ACC112 (cell line): ENCODE measurements at regions not wholly inside any gene's neighbourhood (a gene's known extent, or its start where the extent isn't known, plus 50 kb on each side); places are given as distances from the start of the nearest gene placed in this dataset.

Experiments
- H2AFZ ChIP-seq: fragments of 200-600 bp; sonication (generic); one replicate; pipeline ENCODE4 v1.6.0; 2017; ENCODE audit warnings: antibody characterized with exemption, low read length; ENCODE audit not compliant: unreplicated experiment
- H3K27ac ChIP-seq: fragments of 200-600 bp; sonication (generic); 2 replicates; pipeline ENCODE4 v1.5.1; 2014; ENCODE audit warnings: low read depth, mild to moderate bottlenecking, antibody characterized with exemption, low read length, moderate library complexity
- H3K27me3 ChIP-seq: fragments of 200-600 bp; sonication (generic); 2 replicates; pipeline ENCODE4 v1.6.1; 2014; ENCODE audit warnings: mild to moderate bottlenecking, antibody characterized with exemption, low read length, moderate library complexity, mixed read lengths; ENCODE audit not compliant: insufficient read depth
- H3K36me3 ChIP-seq: fragments of 200-600 bp; sonication (generic); 2 replicates; pipeline ENCODE4 v1.6.1; 2016; ENCODE audit warnings: mild to moderate bottlenecking, antibody characterized with exemption, low read length, moderate library complexity, mixed read lengths; ENCODE audit not compliant: insufficient read depth
- H3K4me1 ChIP-seq: fragments of 200-600 bp; sonication (generic); one replicate; pipeline ENCODE4 v1.6.1; 2016; ENCODE audit warnings: low read length, mixed read lengths; ENCODE audit not compliant: insufficient read depth, unreplicated experiment, control insufficient read depth
- H3K4me3 ChIP-seq: fragments of 200-600 bp; sonication (generic); 2 replicates; pipeline ENCODE4 v1.5.1; 2014; ENCODE audit warnings: mild to moderate bottlenecking, low read depth, low read length
- H3K79me2 ChIP-seq: fragments of 200-600 bp; sonication (generic); one replicate; pipeline ENCODE4 v1.6.0; 2016; ENCODE audit warnings: low read length; ENCODE audit not compliant: control insufficient read depth, unreplicated experiment, insufficient read depth

DNA sequence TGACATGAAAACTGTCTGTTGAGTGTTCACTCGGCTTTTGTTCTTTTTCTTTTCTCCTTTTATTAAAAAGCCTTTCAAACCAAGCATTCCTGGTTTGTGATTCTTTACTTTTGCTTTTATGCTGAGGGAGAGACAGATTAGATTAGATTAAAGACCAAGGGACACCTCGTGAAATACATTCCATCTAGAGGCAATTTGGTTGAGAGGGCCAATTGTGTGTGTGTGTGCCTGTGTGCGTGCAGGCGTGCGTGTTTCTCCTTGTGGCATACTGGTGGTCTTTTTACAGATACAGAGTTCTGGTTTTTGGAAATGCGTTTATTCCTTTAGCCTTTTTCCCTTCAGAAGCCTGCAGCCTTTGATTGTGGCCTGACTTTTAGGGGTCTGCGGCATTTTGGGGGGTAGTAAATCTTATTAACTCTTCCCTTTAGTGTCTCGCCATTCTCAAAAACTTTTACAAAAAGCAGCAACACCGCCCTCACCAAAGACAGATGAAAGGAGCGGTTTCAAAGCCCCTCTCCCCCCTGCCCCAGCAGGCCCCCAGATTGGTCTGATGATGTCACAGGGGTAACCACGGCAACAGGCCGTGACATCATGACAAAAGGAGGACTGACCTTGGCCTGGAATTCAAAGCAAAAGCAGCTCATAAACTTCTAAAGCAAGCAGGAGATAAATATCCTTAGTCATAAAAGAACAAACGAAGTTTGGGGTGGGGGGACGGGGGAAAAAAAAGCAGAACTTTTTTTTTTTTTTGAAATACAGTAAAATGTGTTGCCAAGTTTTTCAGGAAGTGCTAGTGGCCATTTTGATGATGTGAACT, 84.1 kb upstream of the TBX3 start:
- no peaks in the 10 kb centered on the region for H3K79me2 ChIP-seq
- H3K27me3 ChIP-seq: no peaks in the 10 kb centered on the region
- H3K36me3 ChIP-seq: no peaks in the 10 kb centered on the region
- H3K4me3 ChIP-seq: no peak overlapping the region
- no peak overlapping the region for H2AFZ ChIP-seq
- H3K4me1 ChIP-seq: no peaks in the 10 kb centered on the region
- no peak overlapping the region for H3K27ac ChIP-seq

DNA sequence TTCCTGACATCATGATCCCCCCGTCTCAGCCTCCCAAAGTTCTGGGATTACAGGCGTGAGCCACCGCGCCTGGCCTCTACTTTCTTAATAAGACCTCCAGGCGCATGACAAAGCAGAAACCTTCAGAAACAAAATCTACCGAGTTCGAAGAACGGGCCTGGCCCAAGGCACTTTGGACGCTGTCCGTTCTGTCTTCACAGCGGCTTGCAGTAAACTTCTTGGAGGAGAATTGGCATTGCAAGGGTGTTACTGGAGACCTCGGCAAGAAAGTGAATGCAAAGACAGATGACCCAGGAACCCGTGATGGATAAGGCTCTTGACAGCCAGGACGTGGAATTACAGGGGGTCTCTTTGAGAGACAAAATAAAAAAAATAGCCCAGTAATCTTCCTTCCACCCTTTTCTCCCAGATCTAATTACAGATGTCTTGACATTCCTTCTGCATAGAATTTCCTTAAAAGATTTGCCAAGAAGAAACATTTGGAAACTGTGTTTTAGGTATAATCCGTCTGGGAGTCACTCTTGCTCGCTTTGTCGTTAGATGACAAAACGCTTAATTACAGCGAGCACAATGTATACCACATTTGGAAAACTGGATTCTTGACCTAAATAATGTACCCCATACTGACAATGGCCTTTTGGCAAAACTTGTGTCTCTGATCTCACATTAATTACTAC, 83.2 kb upstream of the TBX3 start:
- no peaks in the 10 kb centered on the region for H3K4me1 ChIP-seq
- no peak overlapping the region for H3K27ac ChIP-seq
- H3K4me3 ChIP-seq: no peak overlapping the region
- H3K36me3 ChIP-seq: no peaks in the 10 kb centered on the region
- no peak overlapping the region for H2AFZ ChIP-seq
- H3K79me2 ChIP-seq: no peaks in the 10 kb centered on the region
- no peaks in the 10 kb centered on the region for H3K27me3 ChIP-seq

DNA sequence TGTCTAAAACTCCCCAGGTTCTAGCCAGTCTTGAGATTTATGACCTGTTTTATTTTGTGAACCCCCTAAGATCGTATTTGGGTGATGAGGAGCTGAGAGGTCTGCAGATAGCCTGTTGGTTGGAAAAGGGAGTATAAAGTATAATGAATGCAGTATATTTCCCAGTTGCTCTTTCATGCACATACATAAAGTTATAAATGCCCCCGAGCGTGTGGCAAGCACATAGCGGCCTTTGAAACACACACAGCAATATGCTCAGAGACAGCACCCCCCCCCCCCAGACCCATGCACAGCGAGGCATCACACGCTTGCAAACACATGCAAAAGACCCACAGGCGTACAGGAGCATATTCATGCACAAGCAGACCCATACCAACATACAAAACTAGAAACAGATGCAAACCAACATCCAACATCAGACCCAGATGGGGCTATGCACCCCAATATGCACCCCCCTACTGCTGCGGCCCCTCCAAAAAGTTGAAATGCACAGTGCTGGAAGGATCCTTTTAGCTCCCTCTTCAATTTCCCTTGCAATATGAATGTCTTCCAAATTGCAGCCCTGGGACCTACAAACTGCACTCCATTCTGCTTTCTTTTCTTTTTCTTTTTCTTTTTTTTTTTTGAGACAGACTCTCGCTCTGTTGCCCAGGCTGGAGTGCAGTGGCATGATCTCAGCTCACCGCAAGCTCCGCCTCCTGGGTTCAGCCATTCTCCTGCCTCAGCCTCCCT, 82.2 kb upstream of the TBX3 start:
- Histone ChIP-seq H3K4me1 (no peaks in the 10 kb centered on the region), H2AFZ (no peak overlapping the region), H3K36me3 (no peaks in the 10 kb centered on the region), H3K27ac (no peak overlapping the region), H3K4me3 (no peak overlapping the region), H3K79me2 (no peaks in the 10 kb centered on the region), H3K27me3 (no peaks in the 10 kb centered on the region)

DNA sequence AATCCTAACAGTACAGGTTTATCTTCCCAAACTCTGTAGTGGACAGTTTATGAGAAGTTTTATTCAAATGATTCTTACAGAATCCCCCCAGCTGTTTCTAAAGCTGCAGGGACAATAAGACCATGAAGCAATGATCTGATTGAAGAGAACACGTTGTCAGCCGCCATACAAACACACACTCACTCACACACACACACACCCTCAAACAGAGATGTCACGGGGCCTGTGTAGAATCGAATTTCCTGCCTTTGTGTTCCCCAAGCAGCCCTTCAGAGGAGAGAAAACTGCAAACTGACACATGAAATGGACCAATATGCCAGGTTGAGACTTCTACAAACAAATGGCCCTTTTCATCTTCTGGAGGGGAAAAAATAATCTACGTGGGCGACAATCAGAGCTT, 80.5 kb upstream of the TBX3 start:
- Histone ChIP-seq H3K27ac (no peak overlapping the region), H3K27me3 (no peaks in the 10 kb centered on the region), H2AFZ (no peak overlapping the region), H3K4me1 (no peaks in the 10 kb centered on the region), H3K4me3 (no peak overlapping the region), H3K36me3 (no peaks in the 10 kb centered on the region), H3K79me2 (no peaks in the 10 kb centered on the region)

DNA sequence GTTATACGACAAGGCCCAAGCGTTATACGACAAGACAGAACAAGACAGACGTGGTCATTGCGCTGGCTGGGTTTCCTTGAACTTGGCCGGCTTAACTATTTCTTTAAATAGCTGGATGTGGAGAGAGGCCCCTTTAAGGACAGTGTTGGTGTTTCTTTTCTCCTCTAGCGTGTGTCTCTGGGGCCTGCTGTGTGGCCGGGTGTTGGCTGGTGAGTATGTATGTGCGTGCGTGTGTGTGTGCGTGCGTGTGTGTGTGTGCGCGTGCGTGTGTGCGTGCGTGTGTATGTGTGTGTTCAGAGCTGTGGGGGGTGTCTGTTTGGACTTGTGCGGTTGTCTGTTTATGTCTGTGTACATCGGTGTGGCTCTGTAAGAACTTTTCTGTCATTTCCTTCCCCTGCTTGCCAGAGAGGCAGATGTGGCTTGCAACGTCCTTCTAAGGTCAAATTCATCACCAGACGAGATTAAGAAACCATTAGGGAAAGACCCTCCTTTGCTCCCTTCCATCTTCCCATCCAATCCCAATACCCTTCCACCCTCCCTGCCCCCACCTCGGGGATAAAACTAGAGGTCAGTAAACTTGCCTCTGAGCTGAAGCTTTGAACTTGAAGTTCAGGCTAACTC, 78.6 kb upstream of the TBX3 start:
- Histone ChIP-seq H3K4me1 (no peaks in the 10 kb centered on the region), H2AFZ (no peak overlapping the region), H3K4me3 (no peak overlapping the region), H3K27ac (no peak overlapping the region), H3K79me2 (no peaks in the 10 kb centered on the region), H3K36me3 (no peaks in the 10 kb centered on the region), H3K27me3 (no peaks in the 10 kb centered on the region)

DNA sequence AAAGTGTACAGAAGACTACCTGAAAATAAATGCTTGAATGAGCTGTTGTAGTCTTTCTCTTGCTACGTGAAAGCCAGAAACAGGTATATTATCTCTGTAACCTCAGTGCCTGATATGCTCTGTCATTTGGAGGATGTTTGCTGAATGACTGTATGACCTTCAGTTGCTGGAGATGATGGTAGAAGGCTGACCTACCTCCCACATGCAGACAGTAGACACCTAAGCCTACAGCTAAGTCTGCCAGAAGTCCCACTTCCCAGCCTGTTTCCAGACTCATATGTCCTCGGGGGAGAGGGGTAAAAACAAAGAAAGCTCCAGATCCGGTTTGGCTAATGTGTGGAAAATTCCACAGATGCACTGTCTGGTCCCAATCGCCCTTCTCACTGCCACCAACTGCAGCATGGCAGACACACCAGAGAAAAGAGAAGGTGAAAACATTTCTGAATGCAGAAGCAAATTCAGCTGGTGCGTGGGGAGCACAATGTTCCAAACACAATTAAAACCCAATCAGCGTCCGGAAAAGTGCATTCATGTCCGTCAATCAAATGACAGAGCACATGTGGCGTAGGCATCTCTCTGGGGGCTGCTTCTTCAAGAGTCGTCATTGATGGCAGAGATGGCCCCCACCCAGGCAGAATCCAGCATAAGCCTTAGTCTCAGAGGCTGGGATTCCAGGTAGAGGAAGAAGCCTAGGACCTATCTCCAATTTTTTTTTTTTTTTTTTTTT, 76.3 kb upstream of the TBX3 start:
- no peaks in the 10 kb centered on the region for H3K79me2 ChIP-seq
- H3K27me3 ChIP-seq: no peaks in the 10 kb centered on the region
- H3K4me3 ChIP-seq: no peak overlapping the region
- H3K4me1 ChIP-seq: no peaks in the 10 kb centered on the region
- no peak overlapping the region for H2AFZ ChIP-seq
- H3K27ac ChIP-seq: no peak overlapping the region
- no peaks in the 10 kb centered on the region for H3K36me3 ChIP-seq

DNA sequence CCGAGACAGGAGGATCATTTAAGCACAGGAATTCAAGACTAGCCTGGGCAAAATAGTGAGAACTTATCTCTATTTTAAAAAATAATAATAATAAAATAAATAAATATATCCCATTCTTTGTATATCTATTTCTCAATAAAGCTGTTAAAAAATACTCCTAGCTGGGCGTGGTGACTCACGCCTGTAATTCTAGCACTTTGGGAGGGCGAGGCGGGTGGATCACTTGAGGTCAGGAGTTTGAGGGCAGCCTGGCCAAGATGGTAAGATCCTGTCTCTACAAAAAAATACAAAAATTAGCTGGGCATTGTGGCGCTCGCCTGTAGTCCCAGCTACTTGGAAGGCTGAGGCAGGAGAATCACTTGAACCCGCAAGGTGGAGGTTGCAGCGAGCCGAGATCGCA, 75.7 kb upstream of the TBX3 start:
- no peak overlapping the region for H2AFZ ChIP-seq
- H3K27ac ChIP-seq: no peak overlapping the region
- H3K4me3 ChIP-seq: no peak overlapping the region
- no peaks in the 10 kb centered on the region for H3K4me1 ChIP-seq
- no peaks in the 10 kb centered on the region for H3K36me3 ChIP-seq
- no peaks in the 10 kb centered on the region for H3K79me2 ChIP-seq
- H3K27me3 ChIP-seq: no peaks in the 10 kb centered on the region

DNA sequence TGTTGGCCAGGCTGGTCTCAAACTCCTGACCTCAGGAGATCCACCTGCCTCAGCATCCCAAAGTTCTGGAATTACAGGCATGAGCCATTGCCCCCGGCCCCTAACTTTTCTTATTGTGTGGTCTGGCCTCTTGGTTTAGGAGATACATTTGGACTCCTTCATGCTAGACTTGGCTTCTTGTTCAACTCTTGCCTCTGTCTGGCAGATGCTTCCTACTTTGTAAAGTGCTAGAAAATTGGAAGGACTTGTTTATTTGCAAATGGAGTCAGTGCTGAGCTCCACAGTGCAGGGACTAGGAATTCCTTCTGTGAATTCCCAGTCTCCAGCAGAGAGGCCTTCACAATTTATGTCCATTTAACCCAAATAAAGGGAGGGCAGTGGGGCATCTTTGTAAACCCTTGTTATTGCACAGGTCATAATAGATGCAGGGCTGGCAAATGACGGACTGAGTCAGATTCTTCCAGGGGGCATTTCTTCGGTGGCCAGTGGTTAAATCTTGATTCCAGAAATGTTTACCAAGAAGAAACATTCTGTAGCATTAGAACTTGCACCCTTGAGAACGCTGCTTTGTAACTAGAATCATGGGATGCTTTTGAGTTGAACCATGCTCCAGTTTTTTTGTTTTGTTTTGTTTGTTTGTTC, 73.8 kb upstream of the TBX3 start:
- Histone ChIP-seq H2AFZ (no peak overlapping the region), H3K27ac (no peak overlapping the region), H3K27me3 (no peaks in the 10 kb centered on the region), H3K79me2 (no peaks in the 10 kb centered on the region), H3K4me1 (no peaks in the 10 kb centered on the region), H3K36me3 (no peaks in the 10 kb centered on the region), H3K4me3 (no peak overlapping the region)

DNA sequence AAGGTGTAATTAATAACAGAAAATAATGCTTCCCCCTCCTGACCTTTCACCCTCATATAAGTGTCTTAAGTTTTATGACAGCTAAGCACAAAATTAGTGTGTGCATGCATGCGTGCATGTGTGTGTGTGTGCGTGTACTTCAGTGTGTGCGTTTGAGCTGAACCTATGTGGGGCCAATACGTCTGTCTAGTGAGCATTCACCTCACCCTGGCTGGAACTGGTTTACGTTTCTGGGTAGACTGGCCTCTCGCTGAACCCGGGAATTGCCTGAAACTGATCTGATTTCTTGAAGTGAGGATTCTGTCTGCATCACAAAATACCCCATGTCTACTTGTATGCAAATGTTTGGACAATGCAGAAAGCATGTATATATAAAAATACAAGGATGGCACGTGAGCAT, 68.2 kb upstream of the TBX3 start:
- no peaks in the 10 kb centered on the region for H3K79me2 ChIP-seq
- no peak overlapping the region for H3K4me3 ChIP-seq
- no peaks in the 10 kb centered on the region for H3K4me1 ChIP-seq
- H2AFZ ChIP-seq: no peak overlapping the region
- no peaks in the 10 kb centered on the region for H3K27me3 ChIP-seq
- H3K36me3 ChIP-seq: no peaks in the 10 kb centered on the region
- no peak overlapping the region for H3K27ac ChIP-seq

DNA sequence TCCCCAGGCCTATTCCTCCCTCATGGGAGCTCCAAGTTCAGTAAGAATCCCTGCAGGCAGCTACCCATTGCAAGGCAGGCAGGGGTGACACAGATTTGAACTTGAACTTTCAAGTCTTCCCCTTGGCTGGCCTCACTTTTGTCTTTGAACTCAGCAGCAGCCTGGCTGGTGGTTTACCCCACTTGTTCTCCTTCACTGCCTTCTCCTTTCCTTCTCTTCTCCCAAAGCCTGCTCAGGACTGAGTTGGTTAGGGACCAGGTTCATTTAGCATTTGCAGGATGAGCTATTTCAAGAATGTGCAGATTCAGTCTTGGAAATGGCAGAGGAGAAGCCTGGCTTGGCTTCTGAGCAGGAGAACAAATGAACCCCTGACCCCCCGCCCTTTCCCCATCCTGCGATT, 67.7 kb upstream of the TBX3 start:
- Histone ChIP-seq H3K79me2 (no peaks in the 10 kb centered on the region), H2AFZ (no peak overlapping the region), H3K4me1 (no peaks in the 10 kb centered on the region), H3K27me3 (no peaks in the 10 kb centered on the region), H3K27ac (no peak overlapping the region), H3K36me3 (no peaks in the 10 kb centered on the region), H3K4me3 (no peak overlapping the region)
